SK-N-SH treated with all-trans-retinoic acid at 6 μM for 48 hours (cell line): ENCODE measurements at regions not wholly inside any gene's neighbourhood (a gene's known extent, or its start where the extent isn't known, plus 50 kb on each side); places are given as distances from the start of the nearest gene placed in this dataset.

Experiments used
- ATAC-seq: fragments of 200-7000 bp; cut with Tn5 transposase; 3 replicates; pipeline ENCODE4 v1.9.1; 2020; ENCODE audit warnings: mild to moderate bottlenecking, moderate library complexity
- ARNTL ChIP-seq: fragments of 450-650 bp; formaldehyde crosslinking; IDR thresholded peaks from 2 replicates; pipeline ENCODE4 v1.5.0; 2020; ENCODE audit warnings: low read depth, mild to moderate bottlenecking, moderate library complexity, borderline replicate concordance
- BACH2 ChIP-seq: fragments of 250-450 bp; sonication (Bioruptor Pico); IDR thresholded peaks from 2 replicates; pipeline ENCODE4 v1.9.0; 2021; ENCODE audit warnings: mild to moderate bottlenecking, borderline replicate concordance
- CSDC2 ChIP-seq: fragments of 250-450 bp; sonication (Bioruptor Pico); IDR thresholded peaks from 2 replicates; pipeline ENCODE4 v1.5.0; 2020; ENCODE audit warnings: mild to moderate bottlenecking, moderate library complexity
- ESRRG ChIP-seq: fragments of 250-450 bp; sonication (Bioruptor Pico); IDR thresholded peaks from 2 replicates; pipeline ENCODE4 v1.6.1; 2021; ENCODE audit warnings: mild to moderate bottlenecking
- GLIS3 ChIP-seq: fragments of 250-450 bp; sonication (Bioruptor Pico); IDR thresholded peaks from 2 replicates; pipeline ENCODE4 v1.5.0; 2020; ENCODE audit warnings: mild to moderate bottlenecking, moderate library complexity
- OSR1 ChIP-seq: fragments of 250-450 bp; sonication (Bioruptor Pico); IDR thresholded peaks from 2 replicates; pipeline ENCODE4 v1.8.0; 2022; ENCODE audit warnings: moderate library complexity, mild to moderate bottlenecking, inconsistent platforms
- PPARA ChIP-seq: fragments of 250-450 bp; sonication (Bioruptor Pico); IDR thresholded peaks from 2 replicates; pipeline ENCODE4 v1.5.0; 2020; ENCODE audit warnings: mild to moderate bottlenecking, borderline replicate concordance
- RARB ChIP-seq: fragments of 250-450 bp; sonication (Bioruptor Pico); IDR thresholded peaks from 2 replicates; pipeline ENCODE4 v1.8.0; 2021; ENCODE audit warnings: mild to moderate bottlenecking, moderate library complexity
- SNAI2 ChIP-seq: fragments of 250-450 bp; sonication (Bioruptor Pico); IDR thresholded peaks from 2 replicates; pipeline ENCODE4 v1.5.0; 2020; ENCODE audit warnings: mild to moderate bottlenecking, moderate library complexity
- TCF4 ChIP-seq: fragments of 250-450 bp; sonication (Bioruptor Pico); IDR thresholded peaks from 2 replicates; pipeline ENCODE4 v1.8.0; 2021; ENCODE audit warnings: mild to moderate bottlenecking, moderate library complexity, borderline replicate concordance
- TOX ChIP-seq: fragments of 250-450 bp; sonication (Bioruptor Pico); IDR thresholded peaks from 2 replicates; pipeline ENCODE4 v1.8.0; 2021; ENCODE audit warnings: mild to moderate bottlenecking, moderate library complexity, borderline replicate concordance
- ZC3H10 ChIP-seq: fragments of 250-450 bp; sonication (Bioruptor Pico); IDR thresholded peaks from 2 replicates; pipeline ENCODE4 v1.5.1; 2021; ENCODE audit warnings: mild to moderate bottlenecking, moderate library complexity
- ZFP3 ChIP-seq: fragments of 250-450 bp; sonication (Bioruptor Pico); IDR thresholded peaks from 2 replicates; pipeline ENCODE4 v1.5.0; 2020; ENCODE audit warnings: mild to moderate bottlenecking, moderate library complexity
- ZFP30 ChIP-seq: fragments of 450-650 bp; formaldehyde crosslinking; IDR thresholded peaks from 2 replicates; pipeline ENCODE4 v1.5.0; 2022; ENCODE audit warnings: mild to moderate bottlenecking, moderate library complexity
- ZNF70 ChIP-seq: fragments of 450-650 bp; formaldehyde crosslinking; IDR thresholded peaks from 2 replicates; pipeline ENCODE4 v1.5.0; 2020; ENCODE audit warnings: mild to moderate bottlenecking, moderate library complexity
- TF ChIP-seq, protein P1 (sequence below): fragments of 250-450 bp; sonication (Bioruptor Pico); IDR thresholded peaks from 2 replicates; pipeline ENCODE4 v1.5.0; 2020; ENCODE audit warnings: mild to moderate bottlenecking, moderate library complexity
- TF ChIP-seq, protein P2 (sequence below): fragments of 250-450 bp; sonication (Bioruptor Pico); IDR thresholded peaks from 2 replicates; pipeline ENCODE4 v1.8.0; 2021; ENCODE audit warnings: low read depth, mild to moderate bottlenecking, moderate library complexity, borderline replicate concordance
- TF ChIP-seq, protein P3 (sequence below): fragments of 250-450 bp; sonication (Bioruptor Pico); IDR thresholded peaks from 2 replicates; pipeline ENCODE4 v1.5.1; 2021; ENCODE audit warnings: mild to moderate bottlenecking, moderate library complexity
- TF ChIP-seq, protein P4 (sequence below): fragments of 250-450 bp; sonication (Bioruptor Pico); IDR thresholded peaks from 2 replicates; pipeline ENCODE4 v1.8.0; 2020; ENCODE audit warnings: mild to moderate bottlenecking, moderate library complexity, borderline replicate concordance
- TF ChIP-seq, protein P5 (sequence below): fragments of 250-450 bp; sonication (Bioruptor Pico); IDR thresholded peaks from 2 replicates; pipeline ENCODE4 v1.5.1; 2020; ENCODE audit warnings: low read depth, mild to moderate bottlenecking, moderate library complexity

DNA sequence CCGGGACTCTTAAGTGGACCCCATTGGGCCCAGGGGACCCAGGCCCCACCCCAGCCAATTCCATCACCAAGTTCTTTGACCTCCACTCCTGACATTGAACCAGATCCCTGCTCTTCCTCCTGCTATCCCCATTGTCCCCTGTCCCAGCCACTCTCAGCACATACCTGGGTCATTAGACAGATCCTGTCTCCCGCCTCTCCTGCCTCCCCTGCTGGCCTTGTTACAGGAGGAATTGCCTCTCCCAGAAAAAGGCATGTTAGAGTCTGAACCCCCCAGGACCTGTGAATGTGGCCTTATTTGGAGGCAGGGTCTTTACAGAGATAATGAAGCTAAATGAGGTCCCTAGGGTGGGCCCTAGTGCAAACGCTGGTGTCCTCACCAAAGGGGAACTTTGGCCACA lies 301.9 kb downstream of the NPHP4 start:
- TF ChIP-seq ZFP30 = no peak
- TF ChIP-seq, protein P1, sequence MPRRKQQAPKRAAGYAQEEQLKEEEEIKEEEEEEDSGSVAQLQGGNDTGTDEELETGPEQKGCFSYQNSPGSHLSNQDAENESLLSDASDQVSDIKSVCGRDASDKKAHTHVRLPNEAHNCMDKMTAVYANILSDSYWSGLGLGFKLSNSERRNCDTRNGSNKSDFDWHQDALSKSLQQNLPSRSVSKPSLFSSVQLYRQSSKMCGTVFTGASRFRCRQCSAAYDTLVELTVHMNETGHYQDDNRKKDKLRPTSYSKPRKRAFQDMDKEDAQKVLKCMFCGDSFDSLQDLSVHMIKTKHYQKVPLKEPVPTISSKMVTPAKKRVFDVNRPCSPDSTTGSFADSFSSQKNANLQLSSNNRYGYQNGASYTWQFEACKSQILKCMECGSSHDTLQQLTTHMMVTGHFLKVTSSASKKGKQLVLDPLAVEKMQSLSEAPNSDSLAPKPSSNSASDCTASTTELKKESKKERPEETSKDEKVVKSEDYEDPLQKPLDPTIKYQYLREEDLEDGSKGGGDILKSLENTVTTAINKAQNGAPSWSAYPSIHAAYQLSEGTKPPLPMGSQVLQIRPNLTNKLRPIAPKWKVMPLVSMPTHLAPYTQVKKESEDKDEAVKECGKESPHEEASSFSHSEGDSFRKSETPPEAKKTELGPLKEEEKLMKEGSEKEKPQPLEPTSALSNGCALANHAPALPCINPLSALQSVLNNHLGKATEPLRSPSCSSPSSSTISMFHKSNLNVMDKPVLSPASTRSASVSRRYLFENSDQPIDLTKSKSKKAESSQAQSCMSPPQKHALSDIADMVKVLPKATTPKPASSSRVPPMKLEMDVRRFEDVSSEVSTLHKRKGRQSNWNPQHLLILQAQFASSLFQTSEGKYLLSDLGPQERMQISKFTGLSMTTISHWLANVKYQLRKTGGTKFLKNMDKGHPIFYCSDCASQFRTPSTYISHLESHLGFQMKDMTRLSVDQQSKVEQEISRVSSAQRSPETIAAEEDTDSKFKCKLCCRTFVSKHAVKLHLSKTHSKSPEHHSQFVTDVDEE (CRISPR knock-in tag) = no peak
- TF ChIP-seq SNAI2 (CRISPR knock-in tag) = no peak
- TF ChIP-seq ZC3H10 (CRISPR knock-in tag) = no peak
- TF ChIP-seq ESRRG (CRISPR knock-in tag) = no peak
- TF ChIP-seq, protein P2, sequence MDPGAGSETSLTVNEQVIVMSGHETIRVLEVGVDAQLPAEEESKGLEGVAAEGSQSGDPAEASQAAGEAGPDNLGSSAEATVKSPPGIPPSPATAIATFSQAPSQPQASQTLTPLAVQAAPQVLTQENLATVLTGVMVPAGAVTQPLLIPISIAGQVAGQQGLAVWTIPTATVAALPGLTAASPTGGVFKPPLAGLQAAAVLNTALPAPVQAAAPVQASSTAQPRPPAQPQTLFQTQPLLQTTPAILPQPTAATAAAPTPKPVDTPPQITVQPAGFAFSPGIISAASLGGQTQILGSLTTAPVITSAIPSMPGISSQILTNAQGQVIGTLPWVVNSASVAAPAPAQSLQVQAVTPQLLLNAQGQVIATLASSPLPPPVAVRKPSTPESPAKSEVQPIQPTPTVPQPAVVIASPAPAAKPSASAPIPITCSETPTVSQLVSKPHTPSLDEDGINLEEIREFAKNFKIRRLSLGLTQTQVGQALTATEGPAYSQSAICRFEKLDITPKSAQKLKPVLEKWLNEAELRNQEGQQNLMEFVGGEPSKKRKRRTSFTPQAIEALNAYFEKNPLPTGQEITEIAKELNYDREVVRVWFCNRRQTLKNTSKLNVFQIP (CRISPR knock-in tag) = no peak
- TF ChIP-seq PPARA (CRISPR knock-in tag) = no peak
- no peak for TF ChIP-seq ZNF70 (CRISPR knock-in tag)
- TF ChIP-seq OSR1 (CRISPR knock-in tag) = no peak
- no peak for TF ChIP-seq ZFP3 (CRISPR knock-in tag)
- no peak for TF ChIP-seq CSDC2 (CRISPR knock-in tag)
- TF ChIP-seq BACH2 (CRISPR knock-in tag) = no peak
- TF ChIP-seq, protein P3, sequence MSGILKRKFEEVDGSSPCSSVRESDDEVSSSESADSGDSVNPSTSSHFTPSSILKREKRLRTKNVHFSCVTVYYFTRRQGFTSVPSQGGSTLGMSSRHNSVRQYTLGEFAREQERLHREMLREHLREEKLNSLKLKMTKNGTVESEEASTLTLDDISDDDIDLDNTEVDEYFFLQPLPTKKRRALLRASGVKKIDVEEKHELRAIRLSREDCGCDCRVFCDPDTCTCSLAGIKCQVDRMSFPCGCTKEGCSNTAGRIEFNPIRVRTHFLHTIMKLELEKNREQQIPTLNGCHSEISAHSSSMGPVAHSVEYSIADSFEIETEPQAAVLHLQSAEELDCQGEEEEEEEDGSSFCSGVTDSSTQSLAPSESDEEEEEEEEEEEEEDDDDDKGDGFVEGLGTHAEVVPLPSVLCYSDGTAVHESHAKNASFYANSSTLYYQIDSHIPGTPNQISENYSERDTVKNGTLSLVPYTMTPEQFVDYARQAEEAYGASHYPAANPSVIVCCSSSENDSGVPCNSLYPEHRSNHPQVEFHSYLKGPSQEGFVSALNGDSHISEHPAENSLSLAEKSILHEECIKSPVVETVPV (CRISPR knock-in tag) = no peak
- TF ChIP-seq, protein P4, sequence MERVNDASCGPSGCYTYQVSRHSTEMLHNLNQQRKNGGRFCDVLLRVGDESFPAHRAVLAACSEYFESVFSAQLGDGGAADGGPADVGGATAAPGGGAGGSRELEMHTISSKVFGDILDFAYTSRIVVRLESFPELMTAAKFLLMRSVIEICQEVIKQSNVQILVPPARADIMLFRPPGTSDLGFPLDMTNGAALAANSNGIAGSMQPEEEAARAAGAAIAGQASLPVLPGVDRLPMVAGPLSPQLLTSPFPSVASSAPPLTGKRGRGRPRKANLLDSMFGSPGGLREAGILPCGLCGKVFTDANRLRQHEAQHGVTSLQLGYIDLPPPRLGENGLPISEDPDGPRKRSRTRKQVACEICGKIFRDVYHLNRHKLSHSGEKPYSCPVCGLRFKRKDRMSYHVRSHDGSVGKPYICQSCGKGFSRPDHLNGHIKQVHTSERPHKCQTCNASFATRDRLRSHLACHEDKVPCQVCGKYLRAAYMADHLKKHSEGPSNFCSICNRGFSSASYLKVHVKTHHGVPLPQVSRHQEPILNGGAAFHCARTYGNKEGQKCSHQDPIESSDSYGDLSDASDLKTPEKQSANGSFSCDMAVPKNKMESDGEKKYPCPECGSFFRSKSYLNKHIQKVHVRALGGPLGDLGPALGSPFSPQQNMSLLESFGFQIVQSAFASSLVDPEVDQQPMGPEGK = no peak
- no peak for TF ChIP-seq GLIS3 (CRISPR knock-in tag)
- TF ChIP-seq RARB = no peak
- no peak for TF ChIP-seq TOX (CRISPR knock-in tag)
- TF ChIP-seq, protein P5, sequence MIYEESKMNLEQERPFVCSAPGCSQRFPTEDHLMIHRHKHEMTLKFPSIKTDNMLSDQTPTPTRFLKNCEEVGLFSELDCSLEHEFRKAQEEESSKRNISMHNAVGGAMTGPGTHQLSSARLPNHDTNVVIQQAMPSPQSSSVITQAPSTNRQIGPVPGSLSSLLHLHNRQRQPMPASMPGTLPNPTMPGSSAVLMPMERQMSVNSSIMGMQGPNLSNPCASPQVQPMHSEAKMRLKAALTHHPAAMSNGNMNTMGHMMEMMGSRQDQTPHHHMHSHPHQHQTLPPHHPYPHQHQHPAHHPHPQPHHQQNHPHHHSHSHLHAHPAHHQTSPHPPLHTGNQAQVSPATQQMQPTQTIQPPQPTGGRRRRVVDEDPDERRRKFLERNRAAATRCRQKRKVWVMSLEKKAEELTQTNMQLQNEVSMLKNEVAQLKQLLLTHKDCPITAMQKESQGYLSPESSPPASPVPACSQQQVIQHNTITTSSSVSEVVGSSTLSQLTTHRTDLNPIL (CRISPR knock-in tag) = no peak
- TF ChIP-seq ARNTL (CRISPR knock-in tag) = no peak
- TF ChIP-seq, all 23 proteins: peak for 0
- ATAC-seq = no peak

DNA sequence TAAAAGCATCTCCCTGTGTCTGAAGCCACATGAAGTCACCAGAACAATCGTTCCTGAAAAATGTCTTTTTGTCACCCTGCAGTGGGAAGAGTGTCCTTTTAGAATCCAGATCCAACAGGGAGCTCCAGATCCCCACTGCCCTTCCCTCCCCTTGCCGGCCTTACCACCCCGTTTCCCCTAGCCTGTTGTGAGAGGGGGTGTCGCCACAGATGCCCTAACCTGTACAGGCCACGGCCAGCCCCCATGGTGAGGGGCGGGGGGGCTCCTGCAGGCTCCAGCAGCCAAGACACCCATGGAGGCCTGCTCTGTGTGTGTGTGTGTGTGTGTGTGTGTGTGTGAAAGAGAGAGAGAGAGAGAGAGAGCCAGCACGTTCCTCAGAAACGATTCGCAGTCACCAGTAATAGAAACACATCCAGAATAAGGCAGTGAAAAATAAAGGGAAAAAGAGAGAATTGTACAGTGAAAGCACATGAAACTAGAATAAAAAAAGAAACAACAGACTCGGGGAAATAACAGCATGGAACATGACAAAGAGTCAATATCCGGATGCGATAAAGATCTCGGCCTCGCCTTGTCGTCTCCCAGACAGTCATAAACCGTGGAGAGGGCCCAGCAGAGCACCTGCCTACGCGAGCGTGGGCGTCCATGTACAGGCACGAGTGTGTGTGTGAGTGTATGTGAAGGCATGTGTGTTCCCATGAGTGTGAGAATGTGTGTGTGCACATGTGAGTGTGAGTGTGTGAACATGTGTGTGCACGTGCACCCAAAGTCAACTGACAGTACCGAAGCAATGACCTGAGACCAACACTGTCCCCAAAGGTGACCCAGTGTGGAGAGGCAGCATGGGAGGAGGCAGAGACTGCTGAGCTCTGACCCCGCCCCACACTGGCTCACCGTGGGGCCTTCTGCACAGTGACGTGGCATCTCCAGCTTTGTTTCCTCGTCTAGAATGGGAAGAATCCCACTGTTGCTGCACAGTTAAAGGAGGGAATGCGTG lies 303.8 kb downstream of the NPHP4 start:
- ATAC-seq = no peak
- TF ChIP-seq RARB (no peak), TCF4 (CRISPR knock-in tag) (no peak), CSDC2 (CRISPR knock-in tag) (no peak), ZC3H10 (CRISPR knock-in tag) (no peak), BACH2 (CRISPR knock-in tag) (no peak), GLIS3 (CRISPR knock-in tag) (no peak), ARNTL (CRISPR knock-in tag) (no peak), TOX (CRISPR knock-in tag) (no peak), OSR1 (CRISPR knock-in tag) (no peak), ZFP30 (no peak)
- TF ChIP-seq, protein P4 = no peak
- TF ChIP-seq, protein P1 (CRISPR knock-in tag) = no peak
- TF ChIP-seq, protein P3 (CRISPR knock-in tag) = no peak
